DOHH2 (cell line): ENCODE measurements at regions not wholly inside any gene's neighbourhood (a gene's known extent, or its start where the extent isn't known, plus 50 kb on each side); places are given as distances from the start of the nearest gene placed in this dataset.

Source experiments
- H3F3A ChIP-seq: fragments of 200-600 bp; sonication (generic), shearing (Covaris generic); 2 replicates; pipeline ENCODE4 v1.6.0; 2016; ENCODE audit warnings: antibody characterized with exemption, mild to moderate bottlenecking; ENCODE audit not compliant: control insufficient read depth, insufficient read depth
- H3K27ac ChIP-seq: fragments of 200-600 bp; sonication (generic); 2 replicates; pipeline ENCODE4 v1.5.1; 2014; ENCODE audit warnings: low read depth, mild to moderate bottlenecking, low read length, moderate library complexity
- H3K27me3 ChIP-seq: fragments of 200-600 bp; sonication (generic); 2 replicates; pipeline ENCODE4 v1.6.1; 2014; ENCODE audit warnings: mild to moderate bottlenecking, low read length, mixed read lengths; ENCODE audit not compliant: control insufficient read depth
- H3K36me3 ChIP-seq: fragments of 200-600 bp; sonication (generic); 2 replicates; pipeline ENCODE4 v1.6.1; 2014; ENCODE audit warnings: mild to moderate bottlenecking, low read length, moderate library complexity, mixed read lengths; ENCODE audit not compliant: control insufficient read depth
- H3K4me1 ChIP-seq: fragments of 200-600 bp; sonication (generic); 2 replicates; pipeline ENCODE4 v1.6.1; 2014; ENCODE audit warnings: mild to moderate bottlenecking, low read length, mixed read lengths; ENCODE audit not compliant: control insufficient read depth
- H3K4me2 ChIP-seq: fragments of 200-600 bp; sonication (generic); 2 replicates; pipeline ENCODE4 v1.6.0; 2014; ENCODE audit warnings: mild to moderate bottlenecking, low read length, moderate library complexity
- H3K4me3 ChIP-seq: fragments of 200-600 bp; sonication (generic); 2 replicates; pipeline ENCODE4 v1.5.1; 2014; ENCODE audit warnings: mild to moderate bottlenecking, low read length, mixed read lengths
- H3K79me2 ChIP-seq: fragments of 200-600 bp; sonication (generic); 2 replicates; pipeline ENCODE4 v1.6.1; 2014; ENCODE audit warnings: mild to moderate bottlenecking, low read length, mixed read lengths; ENCODE audit not compliant: control insufficient read depth
- H3K9me2 ChIP-seq: fragments of 200-600 bp; sonication (generic); replicated peaks from 2 replicates; pipeline ENCODE4 v1.6.1; 2014; ENCODE audit warnings: mild to moderate bottlenecking, low read length, mixed read lengths; ENCODE audit not compliant: control insufficient read depth
- H3K9me3 ChIP-seq: fragments of 200-600 bp; sonication (generic); 2 replicates; pipeline ENCODE4 v1.6.1; 2014; ENCODE audit warnings: antibody characterized with exemption, low read length, mixed read lengths; ENCODE audit not compliant: control insufficient read depth, insufficient read depth
- H4K20me1 ChIP-seq: fragments of 200-600 bp; sonication (generic); 2 replicates; pipeline ENCODE4 v1.6.0; 2014; ENCODE audit warnings: low read depth, mild to moderate bottlenecking, antibody characterized with exemption, low read length, moderate library complexity; ENCODE audit not compliant: control insufficient read depth, insufficient read depth
- EZH2phosphoT487 ChIP-seq: fragments of 200-600 bp; sonication (generic); IDR thresholded peaks from 2 replicates; pipeline ENCODE4 v1.6.1; 2017; ENCODE audit warnings: borderline replicate concordance, mild to moderate bottlenecking, antibody characterized with exemption, low read length, moderate library complexity, mixed read lengths
- TF ChIP-seq, protein P1 (sequence below): fragments of 200-600 bp; sonication (generic); IDR thresholded peaks from one replicate; pipeline ENCODE4 v1.5.1; 2014; ENCODE audit warnings: antibody characterized with exemption, mild to moderate bottlenecking, low read depth, low read length; ENCODE audit not compliant: poor library complexity, severe bottlenecking

DNA sequence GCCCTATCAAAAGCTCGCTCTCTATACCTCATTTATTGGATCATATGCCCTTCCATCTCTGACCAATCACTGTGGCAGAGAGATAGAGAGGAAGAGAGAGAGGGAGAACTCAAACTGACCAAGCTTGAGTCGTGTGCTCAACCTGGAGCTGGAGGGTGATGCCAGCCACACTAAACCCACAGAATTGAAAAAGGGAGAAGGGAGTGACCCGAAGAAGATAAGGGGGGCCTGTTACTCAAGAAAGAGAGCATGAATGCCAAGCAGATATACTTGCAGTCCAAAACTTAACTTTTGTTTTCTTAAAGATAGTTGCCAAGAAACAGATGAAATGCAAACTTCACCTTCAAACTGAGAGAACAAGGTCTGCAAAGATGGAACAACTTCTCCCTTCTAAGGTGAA lies 112.7 kb downstream of the BTG1 start:
- Histone ChIP-seq H3K27ac (no peak overlapping the region), H4K20me1 (no peaks in the 10 kb centered on the region), H3K4me1 (peaks cover 26% of the 10 kb centered on the region)

DNA sequence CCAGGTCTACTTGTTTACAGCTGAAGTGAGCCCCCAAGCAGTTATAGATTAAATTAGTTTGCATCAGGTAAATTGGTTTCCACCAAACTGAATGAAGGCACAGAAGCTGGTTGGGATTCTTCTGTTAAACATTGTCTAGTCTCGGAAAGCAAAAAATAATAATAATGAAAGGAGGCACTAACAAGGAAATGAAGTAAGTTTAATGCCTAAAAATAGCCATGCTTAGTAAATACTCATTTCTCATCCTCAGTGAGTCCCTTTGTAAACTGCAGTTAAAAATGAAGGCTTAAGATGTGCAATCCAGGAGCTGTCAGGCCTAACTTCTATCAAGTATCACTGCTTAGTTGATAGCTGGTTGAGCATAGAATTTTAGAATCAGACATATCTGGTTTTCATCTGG lies 113.5 kb downstream of the BTG1 start:
- no peaks in the 10 kb centered on the region for H3K9me2 ChIP-seq
- no peaks in the 10 kb centered on the region for H3K27me3 ChIP-seq
- no peaks in the 10 kb centered on the region for H4K20me1 ChIP-seq
- no peaks in the 10 kb centered on the region for H3K36me3 ChIP-seq
- H3K9me3 ChIP-seq, result no peaks in the 10 kb centered on the region
- no peak overlapping the region for H3K27ac ChIP-seq
- peaks cover 3% of the 10 kb centered on the region; the same call in 1 of the 2 replicates for H3F3A ChIP-seq
- peaks cover 28% of the 10 kb centered on the region for H3K4me1 ChIP-seq
- no peaks in the 10 kb centered on the region for H3K79me2 ChIP-seq
- no peak overlapping the region for H3K4me2 ChIP-seq
- TF ChIP-seq EZH2phosphoT487, result no peak
- TF ChIP-seq, protein P1, sequence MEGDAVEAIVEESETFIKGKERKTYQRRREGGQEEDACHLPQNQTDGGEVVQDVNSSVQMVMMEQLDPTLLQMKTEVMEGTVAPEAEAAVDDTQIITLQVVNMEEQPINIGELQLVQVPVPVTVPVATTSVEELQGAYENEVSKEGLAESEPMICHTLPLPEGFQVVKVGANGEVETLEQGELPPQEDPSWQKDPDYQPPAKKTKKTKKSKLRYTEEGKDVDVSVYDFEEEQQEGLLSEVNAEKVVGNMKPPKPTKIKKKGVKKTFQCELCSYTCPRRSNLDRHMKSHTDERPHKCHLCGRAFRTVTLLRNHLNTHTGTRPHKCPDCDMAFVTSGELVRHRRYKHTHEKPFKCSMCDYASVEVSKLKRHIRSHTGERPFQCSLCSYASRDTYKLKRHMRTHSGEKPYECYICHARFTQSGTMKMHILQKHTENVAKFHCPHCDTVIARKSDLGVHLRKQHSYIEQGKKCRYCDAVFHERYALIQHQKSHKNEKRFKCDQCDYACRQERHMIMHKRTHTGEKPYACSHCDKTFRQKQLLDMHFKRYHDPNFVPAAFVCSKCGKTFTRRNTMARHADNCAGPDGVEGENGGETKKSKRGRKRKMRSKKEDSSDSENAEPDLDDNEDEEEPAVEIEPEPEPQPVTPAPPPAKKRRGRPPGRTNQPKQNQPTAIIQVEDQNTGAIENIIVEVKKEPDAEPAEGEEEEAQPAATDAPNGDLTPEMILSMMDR, result no peak
- H3K4me3 ChIP-seq, result no peak overlapping the region

More for the DNA sequence above, 112.7 kb downstream of the BTG1 start:
- H3K4me3 ChIP-seq, result no peak overlapping the region
- H3K9me3 ChIP-seq, result no peaks in the 10 kb centered on the region
- no peak for TF ChIP-seq EZH2phosphoT487
- TF ChIP-seq, protein P1, result no peak
- no peaks in the 10 kb centered on the region for H3K36me3 ChIP-seq
- no peaks in the 10 kb centered on the region for H3K79me2 ChIP-seq
- H3K27me3 ChIP-seq, result no peaks in the 10 kb centered on the region
- H3K9me2 ChIP-seq, result no peaks in the 10 kb centered on the region
- peaks cover 3% of the 10 kb centered on the region; the same call in 1 of the 2 replicates for H3F3A ChIP-seq
- no peak overlapping the region for H3K4me2 ChIP-seq

DNA sequence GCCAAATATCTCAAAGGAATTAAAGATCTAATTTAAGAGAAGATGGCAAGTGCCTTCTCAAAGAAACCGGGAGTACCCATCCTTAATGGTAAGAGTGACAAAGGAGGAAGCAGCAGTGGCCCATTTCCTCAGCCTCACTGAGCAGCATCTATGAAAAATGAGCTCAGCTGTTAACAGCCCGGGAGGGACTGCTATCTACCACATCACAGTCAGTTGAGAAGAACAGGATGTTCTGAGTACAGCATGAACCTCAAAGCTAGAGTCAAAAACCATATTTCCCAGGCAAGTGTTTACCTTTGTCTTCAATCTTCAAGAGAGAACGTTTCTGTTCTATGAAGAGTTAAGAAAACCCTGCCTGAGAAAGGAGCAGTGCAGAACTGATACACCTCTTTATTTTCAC lies 115.0 kb downstream of the BTG1 start:
- H3K79me2 ChIP-seq, result no peaks in the 10 kb centered on the region
- H3K4me3 ChIP-seq, result no peak overlapping the region
- H3K27me3 ChIP-seq, result no peaks in the 10 kb centered on the region
- no peak overlapping the region for H3K27ac ChIP-seq
- no peaks in the 10 kb centered on the region for H3K9me3 ChIP-seq
- peaks cover 3% of the 10 kb centered on the region; the same call in 1 of the 2 replicates for H3F3A ChIP-seq
- no peaks in the 10 kb centered on the region for H4K20me1 ChIP-seq
- H3K9me2 ChIP-seq, result no peaks in the 10 kb centered on the region
- TF ChIP-seq, protein P1, result no peak
- TF ChIP-seq EZH2phosphoT487, result no peak
- H3K4me1 ChIP-seq, result peaks cover 27% of the 10 kb centered on the region
- H3K4me2 ChIP-seq, result no peak overlapping the region
- H3K36me3 ChIP-seq, result no peaks in the 10 kb centered on the region
